H9 (cell line): ENCODE measurements at regions not wholly inside any gene's neighbourhood (a gene's known extent, or its start where the extent isn't known, plus 50 kb on each side); places are given as distances from the start of the nearest gene placed in this dataset.

Experiments used
- DNase-seq: peaks from one replicate; pipeline ENCODE4 v3.0.0-alpha.2; 2017
- H2AFZ ChIP-seq: one replicate; pipeline ENCODE4 v1.6.1; 2013; ENCODE audit warnings: mild to moderate bottlenecking, low read length, control low read depth, moderate library complexity
- H2AK5ac ChIP-seq: 2 replicates; pipeline ENCODE4 v1.6.1; 2013; ENCODE audit warnings: low read length, control low read depth, mixed read lengths; ENCODE audit not compliant: insufficient read length
- H2BK120ac ChIP-seq: one replicate; pipeline ENCODE4 v1.6.1; 2013; ENCODE audit warnings: low read depth, mild to moderate bottlenecking, low read length, control low read depth, inconsistent platforms; ENCODE audit not compliant: poor library complexity, severe bottlenecking
- H2BK12ac ChIP-seq: 2 replicates; pipeline ENCODE4 v1.6.1; 2013; ENCODE audit warnings: low read length, control low read depth, mixed read lengths, low read depth; ENCODE audit not compliant: insufficient read length
- H2BK15ac ChIP-seq: 2 replicates; pipeline ENCODE4 v1.6.1; 2013; ENCODE audit warnings: low read depth, low read length, control low read depth
- H2BK20ac ChIP-seq: one replicate; pipeline ENCODE4 v1.6.1; 2013; ENCODE audit warnings: low read depth, mild to moderate bottlenecking, low read length, control low read depth, inconsistent platforms; ENCODE audit not compliant: poor library complexity, severe bottlenecking
- H2BK5ac ChIP-seq: 2 replicates; pipeline ENCODE4 v1.6.1; 2013; ENCODE audit warnings: low read length, control low read depth, mixed read lengths; ENCODE audit not compliant: insufficient read length
- H3K14ac ChIP-seq: 2 replicates; pipeline ENCODE4 v1.6.1; 2013; ENCODE audit warnings: low read length, control low read depth; ENCODE audit not compliant: insufficient read depth
- H3K18ac ChIP-seq: 2 replicates; pipeline ENCODE4 v1.6.1; 2013; ENCODE audit warnings: low read depth, mild to moderate bottlenecking, mixed read lengths, low read length, control low read depth; ENCODE audit not compliant: insufficient read length
- H3K23ac ChIP-seq: 2 replicates; pipeline ENCODE4 v1.6.1; 2013; ENCODE audit warnings: low read length, control low read depth, mixed read lengths, low read depth; ENCODE audit not compliant: insufficient read length
- H3K23me2 ChIP-seq: 2 replicates; pipeline ENCODE4 v1.6.1; 2013; ENCODE audit warnings: low read depth, mild to moderate bottlenecking, mixed read lengths, low read length, control low read depth; ENCODE audit not compliant: insufficient read length, poor library complexity, severe bottlenecking
- H3K27ac ChIP-seq: 2 replicates; pipeline ENCODE4 v1.5.1; 2013; ENCODE audit warnings: low read length, control low read depth, mixed read lengths, low read depth; ENCODE audit not compliant: insufficient read length
- H3K27me3 ChIP-seq: 2 replicates; pipeline ENCODE4 v1.6.1; 2013; ENCODE audit warnings: low read length, control low read depth, inconsistent platforms; ENCODE audit not compliant: insufficient read depth
- H3K4ac ChIP-seq: 2 replicates; pipeline ENCODE4 v1.6.1; 2013; ENCODE audit warnings: low read depth, mild to moderate bottlenecking, control low read depth, inconsistent platforms, low read length, moderate library complexity
- H3K4me1 ChIP-seq: 2 replicates; pipeline ENCODE4 v1.6.1; 2013; ENCODE audit warnings: low read length, control low read depth, inconsistent platforms; ENCODE audit not compliant: insufficient read depth
- H3K4me2 ChIP-seq: 2 replicates; pipeline ENCODE4 v1.6.1; 2013; ENCODE audit warnings: low read length, control low read depth, mixed read lengths; ENCODE audit not compliant: insufficient read length, insufficient read depth
- H3K56ac ChIP-seq: 2 replicates; pipeline ENCODE4 v1.6.1; 2013; ENCODE audit warnings: low read depth, mild to moderate bottlenecking, mixed read lengths, low read length, control low read depth; ENCODE audit not compliant: insufficient read length
- H3K79me1 ChIP-seq: 2 replicates; pipeline ENCODE4 v1.6.1; 2013; ENCODE audit warnings: low read depth, mild to moderate bottlenecking, moderate library complexity, low read length, control low read depth, inconsistent platforms; ENCODE audit not compliant: insufficient read depth, poor library complexity, severe bottlenecking
- H3K79me2 ChIP-seq: 2 replicates; pipeline ENCODE4 v1.6.1; 2013; ENCODE audit warnings: low read length, control low read depth, inconsistent platforms; ENCODE audit not compliant: insufficient read depth
- H3K9ac ChIP-seq: 2 replicates; pipeline ENCODE4 v1.6.1; 2013; ENCODE audit warnings: low read length, control low read depth, mixed read lengths; ENCODE audit not compliant: insufficient read length; ENCODE audit errors: extremely low read depth
- H3K9me3 ChIP-seq: one replicate; pipeline ENCODE4 v1.6.1; 2013; ENCODE audit warnings: low read depth, low read length, inconsistent platforms; ENCODE audit not compliant: control insufficient read depth
- H3T11ph ChIP-seq: one replicate; pipeline ENCODE4 v1.6.1; 2013; ENCODE audit warnings: mild to moderate bottlenecking, low read length, control low read depth, inconsistent platforms
- H4K20me1 ChIP-seq: one replicate; pipeline ENCODE4 v1.6.1; 2013; ENCODE audit not compliant: control insufficient read depth, insufficient read length, insufficient read depth
- H4K5ac ChIP-seq: 2 replicates; pipeline ENCODE4 v1.6.1; 2013; ENCODE audit warnings: low read depth, mild to moderate bottlenecking, mixed read lengths, low read length, control low read depth; ENCODE audit not compliant: insufficient read length
- H4K8ac ChIP-seq: replicated peaks from 2 replicates; pipeline ENCODE4 v1.6.1; 2013; ENCODE audit warnings: low read length, control low read depth, mixed read lengths, low read depth; ENCODE audit not compliant: insufficient read length
- H4K91ac ChIP-seq: 2 replicates; pipeline ENCODE4 v1.6.1; 2013; ENCODE audit warnings: low read depth, mild to moderate bottlenecking, moderate library complexity, mixed read lengths, low read length, control low read depth; ENCODE audit not compliant: insufficient read length
- H3K27ac Mint-ChIP-seq, 3 experiments: 2 replicates in 2 of 3; 3 replicates in 1 of 3; pipeline ENCODE4 v1.8.0; 2020 to 2021; ENCODE audit warnings: mixed read lengths in 3 of 3, mild to moderate bottlenecking in 1 of 3, moderate library complexity in 1 of 3
- H3K27me3 Mint-ChIP-seq: 2 replicates; pipeline ENCODE4 v1.8.0; 2021; ENCODE audit warnings: low read depth, mild to moderate bottlenecking, moderate library complexity, mixed read lengths
- H3K36me3 Mint-ChIP-seq, 3 experiments: 2 replicates in 2 of 3; 3 replicates in 1 of 3; pipeline ENCODE4 v1.8.0; 2020 to 2021; ENCODE audit warnings: low read depth in 3 of 3, mixed read lengths in 3 of 3; ENCODE audit not compliant: insufficient read depth in 1 of 3
- H3K4me1 Mint-ChIP-seq, 2 experiments: 2 replicates each; pipeline ENCODE4 v1.8.0; 2020; ENCODE audit warnings: mixed read lengths in 2 of 2
- H3K4me3 Mint-ChIP-seq, 2 experiments: 2 replicates in 1 of 2; 3 replicates in 1 of 2; pipeline ENCODE4 v1.8.0; 2020 to 2021; ENCODE audit warnings: mild to moderate bottlenecking in 2 of 2, mixed read lengths in 2 of 2, moderate library complexity in 1 of 2
- H3K9me3 Mint-ChIP-seq, 2 experiments: 2 replicates in 1 of 2; 3 replicates in 1 of 2; pipeline ENCODE4 v1.8.0; 2020; ENCODE audit warnings: mild to moderate bottlenecking in 2 of 2, mixed read lengths in 2 of 2, moderate library complexity in 1 of 2
- TF ChIP-seq, protein P1 (sequence below): fragments of 200-600 bp; sonication (generic); conservative IDR thresholded peaks from 3 replicates; pipeline ENCODE4 v1.8.0; 2021; ENCODE audit warnings: antibody characterized with exemption, mild to moderate bottlenecking

GRCh38 chr18:47628240-47628781 is 302.1 kb downstream of the SMAD2 start:
- Histone ChIP-seq H3K23me2 (no peaks in the 10 kb centered on the region), H2BK5ac (no peak overlapping the region), H2AK5ac (no peak overlapping the region), H3K9ac (no peak overlapping the region), H3K18ac (no peak overlapping the region), H2BK15ac (no peak overlapping the region), H3K27me3 (no peaks in the 10 kb centered on the region), H2AFZ (no peak overlapping the region), H3K56ac (no peak overlapping the region), H3K79me1 (no peaks in the 10 kb centered on the region), H3K14ac (no peak overlapping the region), H4K91ac (no peak overlapping the region), H4K8ac (no peak overlapping the region), H3K4me1 (no peaks in the 10 kb centered on the region), H3K9me3 (no peaks in the 10 kb centered on the region), H2BK12ac (no peak overlapping the region), H4K20me1 (no peaks in the 10 kb centered on the region), H2BK20ac (no peak overlapping the region), H3T11ph (no peak overlapping the region), H2BK120ac (no peak overlapping the region), H3K4ac (no peak overlapping the region), H4K5ac (no peak overlapping the region), H3K79me2 (no peaks in the 10 kb centered on the region), H3K4me2 (no peak overlapping the region), H3K23ac (no peak overlapping the region), H3K27ac (no peak overlapping the region)
- H3K27me3 Mint-ChIP-seq = peaks cover 22% of the 10 kb centered on the region
- DNase-seq = no peak
- H3K36me3 Mint-ChIP-seq = no peaks in the 10 kb centered on the region
- TF ChIP-seq, protein P1, sequence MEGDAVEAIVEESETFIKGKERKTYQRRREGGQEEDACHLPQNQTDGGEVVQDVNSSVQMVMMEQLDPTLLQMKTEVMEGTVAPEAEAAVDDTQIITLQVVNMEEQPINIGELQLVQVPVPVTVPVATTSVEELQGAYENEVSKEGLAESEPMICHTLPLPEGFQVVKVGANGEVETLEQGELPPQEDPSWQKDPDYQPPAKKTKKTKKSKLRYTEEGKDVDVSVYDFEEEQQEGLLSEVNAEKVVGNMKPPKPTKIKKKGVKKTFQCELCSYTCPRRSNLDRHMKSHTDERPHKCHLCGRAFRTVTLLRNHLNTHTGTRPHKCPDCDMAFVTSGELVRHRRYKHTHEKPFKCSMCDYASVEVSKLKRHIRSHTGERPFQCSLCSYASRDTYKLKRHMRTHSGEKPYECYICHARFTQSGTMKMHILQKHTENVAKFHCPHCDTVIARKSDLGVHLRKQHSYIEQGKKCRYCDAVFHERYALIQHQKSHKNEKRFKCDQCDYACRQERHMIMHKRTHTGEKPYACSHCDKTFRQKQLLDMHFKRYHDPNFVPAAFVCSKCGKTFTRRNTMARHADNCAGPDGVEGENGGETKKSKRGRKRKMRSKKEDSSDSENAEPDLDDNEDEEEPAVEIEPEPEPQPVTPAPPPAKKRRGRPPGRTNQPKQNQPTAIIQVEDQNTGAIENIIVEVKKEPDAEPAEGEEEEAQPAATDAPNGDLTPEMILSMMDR = no peak
- no peak overlapping the region for H3K27ac Mint-ChIP-seq
- no peaks in the 10 kb centered on the region for H3K4me1 Mint-ChIP-seq
- no peaks in the 10 kb centered on the region for H3K9me3 Mint-ChIP-seq
- H3K4me3 Mint-ChIP-seq = no peak overlapping the region
